Liver (tissue), 8 donors: ENCODE measurements at regions not wholly inside any gene's neighbourhood (a gene's known extent, or its start where the extent isn't known, plus 50 kb on each side); places are given as distances from the start of the nearest gene placed in this dataset.

Experiments
- DNase-seq: peaks from one replicate; pipeline ENCODE4 v3.0.0-alpha.2; 2017; ENCODE audit warnings: low spot score
- H3K27ac ChIP-seq, 2 donors: one replicate each; pipeline ENCODE4 v1.7.0; 2013; ENCODE audit warnings: inconsistent platforms in 2 of 2, low read length in 2 of 2, control low read depth in 1 of 2, low read depth in 1 of 2, mild to moderate bottlenecking in 1 of 2
- H3K27me3 ChIP-seq, 4 donors: one replicate each; pipeline versions ENCODE4 v1.6.1 to v1.7.0; 2013; ENCODE audit warnings: low read length in 3 of 4, inconsistent platforms in 1 of 4, mild to moderate bottlenecking in 1 of 4, moderate library complexity in 1 of 4; ENCODE audit not compliant: control insufficient read depth in 4 of 4, insufficient read depth in 4 of 4
- H3K36me3 ChIP-seq, 4 donors: one replicate each; pipeline versions ENCODE4 v1.6.1 to v1.7.0; 2013; ENCODE audit warnings: low read length in 3 of 4, mild to moderate bottlenecking in 3 of 4, low read depth in 1 of 4, moderate library complexity in 1 of 4; ENCODE audit not compliant: control insufficient read depth in 4 of 4, insufficient read depth in 3 of 4
- H3K4me1 ChIP-seq, 4 donors: one replicate each; pipeline versions ENCODE4 v1.6.1 to v1.7.0; 2013; ENCODE audit warnings: low read length in 3 of 4, mild to moderate bottlenecking in 3 of 4, moderate library complexity in 1 of 4; ENCODE audit not compliant: control insufficient read depth in 4 of 4, insufficient read depth in 4 of 4
- H3K4me3 ChIP-seq, 3 donors: one replicate each; pipeline versions ENCODE4 v1.6.1 to v1.7.0; 2013; ENCODE audit warnings: low read length in 3 of 3, control low read depth in 1 of 3, low read depth in 1 of 3, mild to moderate bottlenecking in 1 of 3
- H3K9ac ChIP-seq, 2 donors: one replicate each; pipeline ENCODE4 v1.7.0; 2013; ENCODE audit warnings: low read length in 2 of 2, mild to moderate bottlenecking in 2 of 2, moderate library complexity in 2 of 2, control low read depth in 1 of 2, low read depth in 1 of 2
- H3K9me3 ChIP-seq, 4 donors: one replicate each; pipeline versions ENCODE4 v1.6.1 to v1.7.0; 2013; ENCODE audit warnings: low read length in 3 of 4; ENCODE audit not compliant: control insufficient read depth in 4 of 4
- EGR1 ChIP-seq, 2 donors: IDR thresholded peaks; 2 replicates each; pipeline ENCODE4 v1.6.1; 2016 to 2018; ENCODE audit warnings: antibody characterized with exemption in 2 of 2, low read depth in 2 of 2
- FOXA1 ChIP-seq: IDR thresholded peaks from 2 replicates; pipeline ENCODE4 v1.6.1; 2016; ENCODE audit warnings: antibody characterized with exemption
- FOXA2 ChIP-seq: IDR thresholded peaks from 2 replicates; pipeline ENCODE4 v1.6.1; 2016; ENCODE audit warnings: antibody characterized with exemption
- GABPA ChIP-seq, 2 donors: IDR thresholded peaks in 1 of 2; conservative IDR thresholded peaks in 1 of 2; 2 replicates each; pipeline ENCODE4 v1.6.1; 2016; ENCODE audit warnings: antibody characterized with exemption in 2 of 2, mild to moderate bottlenecking in 1 of 2, moderate library complexity in 1 of 2
- HNF4A ChIP-seq, 2 donors: conservative IDR thresholded peaks; 2 replicates each; pipeline ENCODE4 v1.6.1; 2016; ENCODE audit warnings: antibody characterized with exemption in 2 of 2, mild to moderate bottlenecking in 2 of 2
- JUND ChIP-seq, 2 donors: IDR thresholded peaks; 2 replicates each; pipeline ENCODE4 v1.6.1; 2016; ENCODE audit warnings: antibody characterized with exemption in 2 of 2
- NR2F2 ChIP-seq: IDR thresholded peaks from 2 replicates; pipeline ENCODE4 v1.6.1; 2016; ENCODE audit warnings: antibody characterized with exemption
- RAD21 ChIP-seq, 2 donors: IDR thresholded peaks; 2 replicates each; pipeline ENCODE4 v1.6.1; 2016; ENCODE audit warnings: antibody characterized with exemption in 2 of 2, mild to moderate bottlenecking in 2 of 2
- RXRA ChIP-seq, 2 donors: IDR thresholded peaks; 2 replicates each; pipeline ENCODE4 v1.6.1; 2017 to 2018; ENCODE audit warnings: antibody characterized with exemption in 2 of 2, mild to moderate bottlenecking in 1 of 2
- SP1 ChIP-seq: IDR thresholded peaks from 2 replicates; pipeline ENCODE4 v1.6.1; 2018; ENCODE audit warnings: antibody characterized with exemption, mild to moderate bottlenecking
- TAF1 ChIP-seq: conservative IDR thresholded peaks from 2 replicates; pipeline ENCODE4 v1.6.1; 2016; ENCODE audit warnings: antibody characterized with exemption, mild to moderate bottlenecking
- YY1 ChIP-seq: IDR thresholded peaks from 2 replicates; pipeline ENCODE4 v1.6.1; 2016; ENCODE audit warnings: antibody characterized with exemption, mild to moderate bottlenecking
- WGBS: extraction: QIAGEN DNeasy Blood & Tissue Kit; methylation state at CpG from one replicate; pipeline ENCODE4 v1.1.7; 2013; 5-methylcytosine and 5-hydroxymethylcytosine counted together
- TF ChIP-seq, protein P1 (sequence below): fragments of 150-350 bp; IDR thresholded peaks from 2 replicates; pipeline ENCODE4 v1.5.1; 2017; ENCODE audit warnings: improper control_type of control experiment, low read depth, low read length; ENCODE audit not compliant: missing input control
- TF ChIP-seq, protein P2 (sequence below): IDR thresholded peaks from 2 replicates; pipeline ENCODE4 v1.6.1; 2016; ENCODE audit warnings: antibody characterized with exemption
- TF ChIP-seq, protein P3 (sequence below): IDR thresholded peaks from 2 replicates; pipeline ENCODE4 v1.6.1; 2016; ENCODE audit warnings: antibody characterized with exemption
- TF ChIP-seq, protein P4 (sequence below): IDR thresholded peaks from 2 replicates; pipeline ENCODE4 v1.6.1; 2016; ENCODE audit warnings: antibody characterized with exemption
- donor health status: healthy.
- donor health status: healthy.
- donor health status: healthy.
- donor health status: healthy.
- donor health status: healthy.

DNA sequence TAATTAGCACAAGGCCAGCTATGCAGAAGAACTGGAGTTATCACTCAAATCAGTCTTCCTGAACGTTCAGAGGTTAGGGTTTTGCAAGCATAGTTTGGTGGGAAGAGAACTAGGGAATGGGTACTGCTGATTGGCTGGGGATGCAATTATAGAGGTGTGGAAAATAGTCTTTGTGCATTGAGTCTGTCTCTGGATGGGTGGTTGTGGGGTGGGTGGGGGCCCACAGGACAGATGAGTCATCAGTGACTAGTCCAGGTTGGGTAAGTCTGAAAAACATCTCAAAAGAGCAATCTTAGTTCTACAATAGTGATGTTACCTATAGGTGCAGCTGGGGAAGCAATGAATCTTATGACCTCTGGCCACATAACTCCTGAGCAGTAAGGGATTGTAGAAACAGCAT, 89.7 kb upstream of the HMCN1 start:
- Histone ChIP-seq H3K9me3 (peaks cover 0 to 3% (median 0%) of the 10 kb centered on the region in 4 donors), H3K27me3 (no peaks in the 10 kb centered on the region), H3K4me1 (peaks cover 3 to 16% (median 15%) of the 10 kb centered on the region in 4 donors), H3K4me3 (no peak overlapping the region), H3K9ac (no peak overlapping the region), H3K36me3 (no peaks in the 10 kb centered on the region), H3K27ac (no peak overlapping the region)
- WGBS: 88% methylated on average over 1 of the region's 1 CpG
- TF ChIP-seq, protein P1, sequence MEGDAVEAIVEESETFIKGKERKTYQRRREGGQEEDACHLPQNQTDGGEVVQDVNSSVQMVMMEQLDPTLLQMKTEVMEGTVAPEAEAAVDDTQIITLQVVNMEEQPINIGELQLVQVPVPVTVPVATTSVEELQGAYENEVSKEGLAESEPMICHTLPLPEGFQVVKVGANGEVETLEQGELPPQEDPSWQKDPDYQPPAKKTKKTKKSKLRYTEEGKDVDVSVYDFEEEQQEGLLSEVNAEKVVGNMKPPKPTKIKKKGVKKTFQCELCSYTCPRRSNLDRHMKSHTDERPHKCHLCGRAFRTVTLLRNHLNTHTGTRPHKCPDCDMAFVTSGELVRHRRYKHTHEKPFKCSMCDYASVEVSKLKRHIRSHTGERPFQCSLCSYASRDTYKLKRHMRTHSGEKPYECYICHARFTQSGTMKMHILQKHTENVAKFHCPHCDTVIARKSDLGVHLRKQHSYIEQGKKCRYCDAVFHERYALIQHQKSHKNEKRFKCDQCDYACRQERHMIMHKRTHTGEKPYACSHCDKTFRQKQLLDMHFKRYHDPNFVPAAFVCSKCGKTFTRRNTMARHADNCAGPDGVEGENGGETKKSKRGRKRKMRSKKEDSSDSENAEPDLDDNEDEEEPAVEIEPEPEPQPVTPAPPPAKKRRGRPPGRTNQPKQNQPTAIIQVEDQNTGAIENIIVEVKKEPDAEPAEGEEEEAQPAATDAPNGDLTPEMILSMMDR: no peak
- TF ChIP-seq TAF1 (no peak), GABPA (IDR thresholded peaks at IDR 0.05 in 1 of 2, conservative IDR thresholded peaks at IDR 0.05 in 1 of 2) (no peak), RAD21 (IDR thresholded peaks at IDR 0.05) (no peak)
- TF ChIP-seq, protein P2, sequence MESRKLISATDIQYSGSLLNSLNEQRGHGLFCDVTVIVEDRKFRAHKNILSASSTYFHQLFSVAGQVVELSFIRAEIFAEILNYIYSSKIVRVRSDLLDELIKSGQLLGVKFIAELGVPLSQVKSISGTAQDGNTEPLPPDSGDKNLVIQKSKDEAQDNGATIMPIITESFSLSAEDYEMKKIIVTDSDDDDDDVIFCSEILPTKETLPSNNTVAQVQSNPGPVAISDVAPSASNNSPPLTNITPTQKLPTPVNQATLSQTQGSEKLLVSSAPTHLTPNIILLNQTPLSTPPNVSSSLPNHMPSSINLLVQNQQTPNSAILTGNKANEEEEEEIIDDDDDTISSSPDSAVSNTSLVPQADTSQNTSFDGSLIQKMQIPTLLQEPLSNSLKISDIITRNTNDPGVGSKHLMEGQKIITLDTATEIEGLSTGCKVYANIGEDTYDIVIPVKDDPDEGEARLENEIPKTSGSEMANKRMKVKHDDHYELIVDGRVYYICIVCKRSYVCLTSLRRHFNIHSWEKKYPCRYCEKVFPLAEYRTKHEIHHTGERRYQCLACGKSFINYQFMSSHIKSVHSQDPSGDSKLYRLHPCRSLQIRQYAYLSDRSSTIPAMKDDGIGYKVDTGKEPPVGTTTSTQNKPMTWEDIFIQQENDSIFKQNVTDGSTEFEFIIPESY: no peak
- no peak for DNase-seq

- Histone ChIP-seq H3K4me1 (no peaks in the 10 kb centered on the region), H3K4me3 (no peak overlapping the region), H3K9ac (no peak overlapping the region), H3K27me3 (no peaks in the 10 kb centered on the region), H3K36me3 (no peaks in the 10 kb centered on the region), H3K9me3 (no peaks in the 10 kb centered on the region), H3K27ac (no peak overlapping the region)
- no peak for TF ChIP-seq YY1
- no peak for TF ChIP-seq RXRA (IDR thresholded peaks at IDR 0.05)
- TF ChIP-seq FOXA2: no peak
- no peak for TF ChIP-seq SP1
- no peak for TF ChIP-seq HNF4A (conservative IDR thresholded peaks at IDR 0.05)
- TF ChIP-seq, protein P1: no peak
- TF ChIP-seq TAF1: no peak
- TF ChIP-seq, protein P3, sequence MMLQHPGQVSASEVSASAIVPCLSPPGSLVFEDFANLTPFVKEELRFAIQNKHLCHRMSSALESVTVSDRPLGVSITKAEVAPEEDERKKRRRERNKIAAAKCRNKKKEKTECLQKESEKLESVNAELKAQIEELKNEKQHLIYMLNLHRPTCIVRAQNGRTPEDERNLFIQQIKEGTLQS: no peak
- TF ChIP-seq FOXA1: no peak
- TF ChIP-seq RAD21 (IDR thresholded peaks at IDR 0.05): no peak
- no peak for TF ChIP-seq EGR1 (IDR thresholded peaks at IDR 0.05; ENCODE audit: low read depth in 2 of 2)
- TF ChIP-seq JUND (IDR thresholded peaks at IDR 0.05): no peak
- TF ChIP-seq, protein P4, sequence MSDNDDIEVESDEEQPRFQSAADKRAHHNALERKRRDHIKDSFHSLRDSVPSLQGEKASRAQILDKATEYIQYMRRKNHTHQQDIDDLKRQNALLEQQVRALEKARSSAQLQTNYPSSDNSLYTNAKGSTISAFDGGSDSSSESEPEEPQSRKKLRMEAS: no peak
- TF ChIP-seq GABPA (IDR thresholded peaks at IDR 0.05 in 1 of 2, conservative IDR thresholded peaks at IDR 0.05 in 1 of 2): no peak
- TF ChIP-seq NR2F2: no peak
- TF ChIP-seq, protein P2: no peak
- DNase-seq: no peak
Observed at GRCh38 chr1:185636848-185637247, 97.3 kb upstream of the HMCN1 start.
